Activated CD8-positive, alpha-beta T cell treated with anti-CD3 and anti-CD28 coated beads, Interleukin-2, amount 10 ng/mL, durations not matched to agents 7 days and 5 days (primary cell): ENCODE measurements at regions not wholly inside any gene's neighbourhood (a gene's known extent, or its start where the extent isn't known, plus 50 kb on each side); places are given as distances from the start of the nearest gene placed in this dataset.

Source experiments
- ATAC-seq: fragments of 150-1000 bp; cut with Tn5 transposase; one replicate; pipeline ENCODE4 v1.10.0; 2021; ENCODE audit warnings: moderate library complexity
- CTCF ChIA-PET: fragments of 350-600 bp; sonication (Branson Sonifier 250); formaldehyde crosslinking; loops from one replicate; lab custom pipeline; 2021; ENCODE audit warnings: antibody characterized with exemption; lab: Charles Lee
- POLR2A ChIA-PET: fragments of 350-600 bp; sonication (Branson Sonifier 250); formaldehyde crosslinking; loops from one replicate; lab custom pipeline; 2021; ENCODE audit warnings: antibody characterized with exemption; lab: Charles Lee
- DNase-seq: peaks from one replicate; pipeline ENCODE4 v3.0.0-alpha.2; 2020
- H3K27ac Mint-ChIP-seq: one replicate; pipeline ENCODE4 v1.8.0; 2021; ENCODE audit warnings: mild to moderate bottlenecking, mixed read lengths
- H3K27me3 Mint-ChIP-seq: one replicate; pipeline ENCODE4 v1.8.0; 2021; ENCODE audit warnings: low read depth, mixed read lengths
- H3K36me3 Mint-ChIP-seq: one replicate; pipeline ENCODE4 v1.8.0; 2021; ENCODE audit warnings: low read depth, mixed read lengths
- H3K4me1 Mint-ChIP-seq: one replicate; pipeline ENCODE4 v1.8.0; 2021; ENCODE audit warnings: low read depth, mixed read lengths
- H3K4me3 Mint-ChIP-seq: one replicate; pipeline ENCODE4 v1.8.0; 2021; ENCODE audit warnings: mild to moderate bottlenecking, mixed read lengths
- H3K9me3 Mint-ChIP-seq: one replicate; pipeline ENCODE4 v1.8.0; 2022; ENCODE audit warnings: mixed read lengths; ENCODE audit not compliant: insufficient read depth

DNA sequence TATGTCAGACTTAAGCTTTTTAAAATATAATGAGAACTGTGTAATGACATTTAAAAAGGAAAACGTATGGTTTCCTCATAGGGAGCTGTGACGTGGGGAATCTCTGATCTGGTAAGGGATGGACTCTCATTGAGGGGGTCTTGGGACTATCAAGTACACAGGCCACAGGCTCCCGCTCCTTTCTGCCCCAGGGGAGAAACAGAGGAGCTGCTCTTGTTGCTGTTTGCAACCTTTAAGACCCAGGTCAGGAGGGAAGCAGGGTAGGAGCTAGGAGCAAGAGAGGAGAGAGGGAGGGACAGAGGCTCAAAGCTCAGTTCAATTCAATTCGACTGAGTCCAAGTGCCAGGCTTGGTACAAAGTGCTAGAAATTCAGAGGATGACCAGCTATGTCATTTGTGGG is 185.1 kb upstream of the CSF3R start:
- ChIA-PET POLR2A (no interaction called here), CTCF (interaction anchor here (1.2 kb wide), 1 partner anchor 17 kb away, joined by 3 read pairs; no protein-coding TSS in a partner anchor)
- ATAC-seq (no peak), DNase-seq (no peak)
- peaks cover 9% of the 10 kb centered on the region for H3K27me3 Mint-ChIP-seq
- H3K27ac Mint-ChIP-seq: no peak overlapping the region
- peaks cover 2% of the 10 kb centered on the region for H3K4me1 Mint-ChIP-seq
- H3K4me3 Mint-ChIP-seq: no peak overlapping the region
- H3K36me3 Mint-ChIP-seq: no peaks in the 10 kb centered on the region
- no peaks in the 10 kb centered on the region for H3K9me3 Mint-ChIP-seq

DNA sequence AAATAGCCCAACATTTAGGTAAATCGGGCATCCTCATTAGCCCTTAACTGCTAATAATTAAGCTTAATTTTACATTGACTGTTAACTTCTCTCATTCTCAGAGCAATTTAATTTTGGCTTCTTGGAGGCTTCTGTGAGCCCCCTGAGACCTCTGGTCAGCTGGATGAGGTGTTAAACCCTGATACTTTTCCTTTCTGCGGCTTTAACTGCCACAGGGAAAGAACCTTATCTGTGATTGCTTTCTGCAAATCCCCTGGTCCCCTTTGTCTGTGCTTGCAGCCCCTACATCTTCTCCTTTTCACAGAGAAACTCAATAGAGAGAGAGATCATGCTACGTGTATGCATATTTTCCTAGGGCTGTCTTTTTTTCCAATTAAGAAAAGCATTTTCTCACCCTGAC is 184.5 kb upstream of the CSF3R start:
- Mint-ChIP-seq H3K4me1 (peaks cover 2% of the 10 kb centered on the region), H3K36me3 (no peaks in the 10 kb centered on the region), H3K27me3 (peaks cover 9% of the 10 kb centered on the region), H3K9me3 (no peaks in the 10 kb centered on the region), H3K4me3 (no peak overlapping the region), H3K27ac (no peak overlapping the region)
- no peak for DNase-seq
- no peak for ATAC-seq
- ChIA-PET POLR2A (no interaction called here), CTCF (interaction anchor here (0.8 to 1.2 kb wide), 2 partner anchors 16 to 18 kb away, joined by 3 read pairs; no protein-coding TSS in a partner anchor)

DNA sequence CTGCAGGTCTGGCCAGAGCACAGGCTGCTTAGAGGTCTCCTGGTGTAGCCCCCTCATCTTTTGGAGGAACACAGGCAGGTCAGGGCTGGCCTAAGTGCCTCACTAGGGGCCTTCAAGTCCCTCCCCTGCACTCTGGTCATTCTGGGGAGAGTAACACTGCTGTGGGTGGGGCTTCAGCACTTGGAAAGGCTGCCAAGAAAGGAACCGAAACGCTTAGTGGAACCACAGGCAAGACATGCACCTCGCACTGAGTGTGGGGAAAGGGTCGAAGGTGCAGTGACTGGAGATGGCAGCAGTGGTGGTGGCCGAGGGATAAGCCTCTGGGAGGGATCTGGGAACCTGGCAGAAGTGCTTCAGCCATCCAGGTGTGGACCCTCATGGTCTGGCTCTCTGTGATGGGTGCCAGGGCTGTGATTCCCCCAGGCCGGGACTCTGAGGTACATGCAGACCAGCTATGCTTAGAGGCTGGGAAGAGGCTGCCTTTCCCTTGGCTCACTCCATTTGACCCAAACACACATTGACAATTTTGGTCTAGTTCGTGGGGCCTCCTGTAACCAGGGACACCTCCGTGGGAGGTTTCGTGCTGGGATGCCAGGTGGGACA is 182.9 kb upstream of the CSF3R start:
- H3K4me1 Mint-ChIP-seq: peaks cover 2% of the 10 kb centered on the region
- no peak for DNase-seq
- peaks cover 9% of the 10 kb centered on the region for H3K27me3 Mint-ChIP-seq
- POLR2A ChIA-PET: no interaction called here
- ATAC-seq: no peak
- no peaks in the 10 kb centered on the region for H3K9me3 Mint-ChIP-seq
- CTCF ChIA-PET: no interaction called here
- H3K36me3 Mint-ChIP-seq: no peaks in the 10 kb centered on the region
- H3K4me3 Mint-ChIP-seq: no peak overlapping the region
- H3K27ac Mint-ChIP-seq: no peak overlapping the region

DNA sequence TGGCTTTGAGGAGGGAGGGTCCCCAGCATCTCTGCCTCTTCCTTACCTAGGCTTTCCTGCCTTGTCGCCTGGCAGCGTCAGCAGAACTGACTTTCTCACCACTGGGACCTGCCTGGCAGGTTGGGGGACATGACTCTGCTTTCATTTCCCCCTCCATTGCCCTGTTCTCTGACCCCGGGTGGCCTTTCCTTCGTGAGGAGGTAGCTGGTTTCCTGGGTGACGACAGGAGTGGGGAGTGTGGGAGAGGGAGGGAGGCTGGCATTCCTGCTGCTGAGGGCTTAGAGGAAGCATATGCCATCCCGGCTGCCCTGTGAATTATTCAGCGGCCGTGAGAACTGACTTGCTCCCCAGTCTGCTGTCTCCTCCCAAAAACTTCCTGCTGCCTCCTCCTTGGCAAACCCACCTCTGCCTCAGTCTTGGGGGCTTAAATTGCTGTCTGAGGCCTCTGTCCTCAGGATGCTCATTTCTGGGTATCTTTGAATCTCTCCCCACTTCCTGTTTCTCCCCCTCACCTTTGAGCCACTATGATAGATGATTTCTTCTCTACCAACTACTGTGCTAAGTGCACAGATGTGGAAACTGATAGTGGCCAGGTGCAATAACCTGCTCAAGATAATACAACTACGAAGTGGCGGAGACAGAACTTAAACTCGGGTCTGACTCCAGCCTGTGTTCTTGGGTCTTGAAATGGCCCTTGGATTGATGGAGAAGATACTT is 182.0 kb upstream of the CSF3R start:
- Mint-ChIP-seq H3K4me1 (peaks cover 2% of the 10 kb centered on the region), H3K36me3 (no peaks in the 10 kb centered on the region), H3K4me3 (no peak overlapping the region), H3K27ac (no peak overlapping the region), H3K9me3 (no peaks in the 10 kb centered on the region), H3K27me3 (peaks cover 7% of the 10 kb centered on the region)
- ATAC-seq (no peak), DNase-seq (no peak)
- ChIA-PET CTCF (no interaction called here), POLR2A (no interaction called here)

DNA sequence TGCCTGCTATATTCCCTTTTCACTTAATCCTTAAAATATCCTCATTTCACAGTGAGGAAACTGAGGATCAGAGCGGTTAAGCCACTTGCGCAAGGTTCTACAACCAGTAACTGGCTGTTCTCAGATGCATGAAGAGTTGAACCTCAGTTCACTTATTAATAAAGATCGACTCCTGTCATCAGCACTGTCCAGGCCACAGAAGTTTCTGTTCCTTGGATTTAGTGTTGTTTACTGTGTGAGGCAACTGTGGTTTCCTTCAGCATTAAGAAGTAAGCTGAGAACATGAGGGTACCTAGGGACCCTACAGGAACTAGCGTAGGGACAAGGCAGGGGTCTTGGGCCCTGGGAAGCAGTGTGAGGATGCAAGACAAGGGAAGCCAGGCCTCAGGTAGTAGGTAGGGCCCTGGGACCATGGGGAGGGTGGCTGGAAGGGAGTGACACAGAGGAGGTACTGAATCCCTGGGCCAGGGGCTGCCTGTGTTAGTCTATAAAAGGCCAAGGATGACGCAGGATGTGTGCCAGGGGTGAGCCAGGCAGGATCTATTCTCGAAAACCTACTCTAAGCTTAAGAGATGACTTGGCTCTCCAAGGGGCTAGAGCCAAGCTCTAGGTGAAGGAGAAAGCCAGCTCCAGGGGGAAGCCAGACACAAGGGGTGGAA is 181.2 kb upstream of the CSF3R start:
- no peaks in the 10 kb centered on the region for H3K36me3 Mint-ChIP-seq
- ATAC-seq (no peak), DNase-seq (no peak)
- peaks cover 11% of the 10 kb centered on the region for H3K27me3 Mint-ChIP-seq
- no peak overlapping the region for H3K4me3 Mint-ChIP-seq
- CTCF ChIA-PET: no interaction called here
- POLR2A ChIA-PET: no interaction called here
- peaks cover 2% of the 10 kb centered on the region for H3K4me1 Mint-ChIP-seq
- H3K27ac Mint-ChIP-seq: no peak overlapping the region
- H3K9me3 Mint-ChIP-seq: no peaks in the 10 kb centered on the region

DNA sequence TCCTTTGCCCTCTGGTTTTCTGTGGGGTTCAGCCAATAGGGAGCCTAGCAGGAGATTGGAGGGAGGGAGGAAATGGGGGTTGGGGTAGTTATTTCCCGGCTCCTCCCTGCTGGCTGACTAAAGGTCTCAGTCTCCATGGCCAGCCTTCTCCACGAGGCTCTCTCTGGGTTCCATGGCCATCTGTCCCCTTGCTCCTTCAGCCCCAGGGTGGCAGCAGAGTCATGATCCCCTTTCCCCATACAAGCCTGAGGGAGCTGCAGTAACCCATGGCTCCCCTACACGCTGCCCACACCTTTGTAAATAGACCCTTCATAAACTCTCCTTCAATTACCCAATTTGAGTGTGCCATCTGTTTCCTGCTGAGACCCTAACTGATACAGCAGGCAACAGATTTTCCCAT is 176.1 kb upstream of the CSF3R start:
- ChIA-PET POLR2A (no interaction called here), CTCF (no interaction called here)
- DNase-seq: no peak
- no peaks in the 10 kb centered on the region for H3K36me3 Mint-ChIP-seq
- H3K4me3 Mint-ChIP-seq: no peak overlapping the region
- peaks cover 4% of the 10 kb centered on the region for H3K27me3 Mint-ChIP-seq
- ATAC-seq: no peak
- H3K9me3 Mint-ChIP-seq: no peaks in the 10 kb centered on the region
- H3K4me1 Mint-ChIP-seq: no peaks in the 10 kb centered on the region
- no peak overlapping the region for H3K27ac Mint-ChIP-seq

DNA sequence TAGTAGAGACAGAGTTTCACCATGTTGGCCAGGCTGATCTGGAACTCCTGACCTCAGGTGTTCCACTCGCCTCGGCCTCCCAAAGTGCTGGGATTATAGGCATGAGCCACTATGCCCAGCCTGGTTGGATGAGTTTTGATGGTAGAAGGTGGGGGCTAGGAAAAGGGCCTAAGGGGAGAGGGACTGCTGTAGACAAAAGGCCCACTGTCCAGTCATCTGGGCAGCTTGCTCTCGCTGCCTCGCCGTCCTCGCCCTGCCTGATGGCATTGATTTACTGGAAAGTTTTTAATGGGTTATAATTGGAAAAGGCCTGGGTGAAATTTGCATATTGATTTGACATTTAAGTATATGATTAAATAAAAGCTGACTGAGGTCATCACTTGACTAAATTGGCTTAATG is 175.1 kb upstream of the CSF3R start:
- Mint-ChIP-seq H3K36me3 (no peaks in the 10 kb centered on the region), H3K27me3 (peaks cover 8% of the 10 kb centered on the region), H3K4me1 (no peaks in the 10 kb centered on the region), H3K4me3 (no peak overlapping the region), H3K9me3 (no peaks in the 10 kb centered on the region), H3K27ac (no peak overlapping the region)
- ChIA-PET CTCF (no interaction called here), POLR2A (no interaction called here)
- DNase-seq (no peak), ATAC-seq (no peak)

DNA sequence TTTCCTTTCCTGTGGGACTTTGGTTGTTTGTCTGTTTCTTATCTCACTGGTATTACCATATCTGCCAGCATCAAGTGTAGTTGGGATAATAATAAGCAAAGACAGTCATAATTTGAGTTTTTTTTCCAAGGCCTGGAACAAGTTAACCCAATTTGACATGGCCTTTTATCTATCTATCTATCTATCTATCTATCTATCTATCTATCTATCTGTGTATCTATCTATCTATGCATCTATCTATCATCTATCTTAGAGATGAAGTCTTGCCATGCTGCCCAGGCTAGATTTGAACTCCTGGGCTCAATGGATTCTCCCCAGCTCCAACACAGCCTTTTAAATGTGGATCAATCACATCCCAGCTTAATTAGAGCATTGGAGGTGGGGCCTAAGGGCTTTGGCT is 174.1 kb upstream of the CSF3R start:
- H3K9me3 Mint-ChIP-seq: no peaks in the 10 kb centered on the region
- no peak for DNase-seq
- POLR2A ChIA-PET: no interaction called here
- H3K36me3 Mint-ChIP-seq: no peaks in the 10 kb centered on the region
- H3K27me3 Mint-ChIP-seq: peaks cover 8% of the 10 kb centered on the region
- H3K4me3 Mint-ChIP-seq: no peak overlapping the region
- peaks cover 5% of the 10 kb centered on the region for H3K4me1 Mint-ChIP-seq
- no peak overlapping the region for H3K27ac Mint-ChIP-seq
- CTCF ChIA-PET: no interaction called here
- ATAC-seq: no peak

DNA sequence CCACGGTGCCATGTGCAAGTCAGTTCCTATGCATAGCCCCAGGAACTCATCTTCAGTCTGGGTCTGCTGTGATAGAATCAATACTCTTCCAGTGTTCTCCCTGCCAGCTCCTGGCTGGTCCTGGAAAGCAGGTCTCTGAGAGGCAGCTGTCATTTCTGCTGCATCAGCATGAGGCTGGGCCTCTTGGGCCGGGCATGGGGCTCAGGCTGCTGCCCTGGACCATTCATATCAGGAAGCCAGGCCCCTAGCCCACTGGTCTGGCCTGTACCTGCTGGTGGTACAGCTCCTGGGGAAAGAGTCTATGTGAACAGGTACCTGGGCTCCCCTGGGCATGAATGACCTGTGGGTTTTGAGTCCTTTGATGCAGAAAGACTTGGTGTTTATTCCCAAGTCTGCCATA is 173.6 kb upstream of the CSF3R start:
- DNase-seq (no peak), ATAC-seq (no peak)
- Mint-ChIP-seq H3K4me3 (no peak overlapping the region), H3K27ac (no peak overlapping the region), H3K27me3 (peaks cover 9% of the 10 kb centered on the region), H3K4me1 (peaks cover 5% of the 10 kb centered on the region), H3K9me3 (no peaks in the 10 kb centered on the region), H3K36me3 (no peaks in the 10 kb centered on the region)
- CTCF ChIA-PET: no interaction called here
- POLR2A ChIA-PET: no interaction called here

DNA sequence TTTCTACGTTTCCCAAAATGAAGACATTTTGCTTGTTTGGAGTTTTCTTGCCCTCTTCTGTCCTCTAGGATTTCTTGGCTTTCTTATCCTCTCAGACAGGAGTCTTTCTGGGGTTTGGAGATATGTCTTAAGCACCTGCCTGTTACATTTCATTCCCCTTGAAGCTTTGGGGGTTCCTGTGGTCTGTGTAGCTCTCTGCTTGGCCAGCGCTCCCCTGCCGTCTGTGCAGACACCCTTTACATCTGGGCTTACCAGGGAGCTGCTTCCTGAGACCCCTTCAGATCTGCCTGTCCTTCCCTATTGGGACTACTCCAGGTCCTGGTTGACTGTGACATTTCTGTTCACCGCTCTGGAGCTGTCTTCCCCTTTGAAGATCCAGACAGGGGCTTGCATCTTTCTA is 171.9 kb upstream of the CSF3R start:
- no peak for ATAC-seq
- H3K27ac Mint-ChIP-seq: no peak overlapping the region
- peaks cover 10% of the 10 kb centered on the region for H3K4me1 Mint-ChIP-seq
- no peak overlapping the region for H3K4me3 Mint-ChIP-seq
- H3K27me3 Mint-ChIP-seq: peaks cover 12% of the 10 kb centered on the region
- no peak for DNase-seq
- POLR2A ChIA-PET: no interaction called here
- CTCF ChIA-PET: no interaction called here
- no peaks in the 10 kb centered on the region for H3K36me3 Mint-ChIP-seq
- no peaks in the 10 kb centered on the region for H3K9me3 Mint-ChIP-seq

DNA sequence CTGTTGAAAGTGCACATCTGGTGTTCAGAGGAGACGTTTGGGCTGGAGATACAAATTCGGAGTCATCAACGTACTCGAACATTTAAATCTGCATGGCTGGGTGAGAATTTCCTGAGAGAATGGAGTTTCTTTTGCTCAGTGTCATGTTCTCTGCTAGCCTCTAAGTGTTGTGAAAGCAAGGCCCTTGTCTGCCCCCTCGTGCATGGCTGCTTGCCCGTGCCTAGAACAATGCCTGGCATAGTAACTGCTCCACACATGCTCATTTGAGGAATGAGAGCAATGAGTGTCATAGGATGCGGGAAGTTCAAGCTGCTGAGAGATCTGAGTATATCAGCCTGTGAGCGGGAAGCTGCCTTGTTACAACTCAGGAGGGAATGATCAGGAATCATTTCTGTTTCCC is 171.1 kb upstream of the CSF3R start:
- Mint-ChIP-seq H3K9me3 (no peaks in the 10 kb centered on the region), H3K4me3 (no peak overlapping the region), H3K27ac (no peak overlapping the region), H3K36me3 (no peaks in the 10 kb centered on the region), H3K4me1 (peaks cover 10% of the 10 kb centered on the region), H3K27me3 (peaks cover 14% of the 10 kb centered on the region)
- no peak for DNase-seq
- ChIA-PET POLR2A (no interaction called here), CTCF (no interaction called here)
- no peak for ATAC-seq

DNA sequence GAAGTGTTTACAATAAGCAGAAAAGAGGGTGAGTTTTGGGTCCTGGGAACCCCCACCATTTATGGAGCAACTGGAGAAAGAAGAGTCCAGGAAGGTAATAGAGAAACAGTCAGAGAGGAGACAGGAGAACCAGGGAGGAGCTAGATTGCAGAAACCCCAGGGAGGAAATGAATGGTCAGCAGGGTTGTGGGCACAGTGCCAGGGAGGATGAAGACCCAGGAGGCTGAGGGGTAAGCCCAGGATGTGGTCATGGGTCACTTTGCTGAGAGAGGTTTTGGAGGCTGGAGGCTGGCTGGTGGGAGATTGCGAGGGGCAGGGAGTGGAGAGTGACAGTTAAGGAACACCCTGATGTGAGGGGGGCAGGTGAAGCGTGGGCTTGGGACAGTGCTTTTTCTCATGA is 169.9 kb upstream of the CSF3R start:
- ChIA-PET POLR2A (no interaction called here), CTCF (no interaction called here)
- H3K27ac Mint-ChIP-seq: no peak overlapping the region
- H3K36me3 Mint-ChIP-seq: no peaks in the 10 kb centered on the region
- ATAC-seq (no peak), DNase-seq (no peak)
- peaks cover 10% of the 10 kb centered on the region for H3K4me1 Mint-ChIP-seq
- no peaks in the 10 kb centered on the region for H3K9me3 Mint-ChIP-seq
- no peak overlapping the region for H3K4me3 Mint-ChIP-seq
- peaks cover 14% of the 10 kb centered on the region for H3K27me3 Mint-ChIP-seq
